ENCODE measurements at regions not wholly inside any gene's neighbourhood (a gene's known extent, or its start where the extent isn't known, plus 50 kb on each side); places are given as distances from the start of the nearest gene placed in this dataset.

DNA sequence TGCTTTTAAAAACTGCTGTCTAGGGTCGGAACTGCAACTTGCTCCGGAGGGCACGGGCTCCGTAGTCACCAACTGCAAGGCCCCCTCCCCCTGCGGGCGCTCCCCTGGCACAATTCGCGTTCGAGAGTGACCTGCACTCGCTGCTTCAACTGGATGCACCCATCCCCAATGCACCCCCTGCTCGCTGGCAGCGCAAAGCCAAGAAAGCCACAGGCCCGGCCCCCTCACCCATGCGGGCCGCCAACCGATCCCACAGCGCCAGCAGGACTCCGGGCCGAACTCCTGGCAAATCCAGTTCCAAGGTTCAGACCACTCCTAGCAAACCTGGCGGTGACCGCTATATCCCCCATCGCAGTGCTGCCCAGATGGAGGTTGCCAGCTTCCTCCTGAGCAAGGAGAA lies 64.2 kb upstream of the GAS1 start:
- intact Hi-C loops (cut with micrococcal nuclease) = no loop called here
- Mint-ChIP-seq H3K27me3 (ENCODE audit: low read depth in 2 of 2) (peaks cover 17 to 29% of the 10 kb centered on the region in 2 donors), H3K4me1 (no peaks in the 10 kb centered on the region), H3K4me3 (no peak overlapping the region), H3K36me3 (no peaks in the 10 kb centered on the region), H3K27ac (no peak overlapping the region), H3K9me3 (no peaks in the 10 kb centered on the region)
- no peaks in the 10 kb centered on the region for H3K9me3 ChIP-seq (ENCODE audit: control insufficient read depth, insufficient read depth, low read length)
- H3K4me3 ChIP-seq (ENCODE audit: low read length) = no peak overlapping the region
- DNase-seq = no peak
- ATAC-seq = no peak
- WGBS (ENCODE audit: insufficient coverage) = 92% methylated on average over 22 of the region's 22 CpGs
- TF ChIP-seq, protein P1, sequence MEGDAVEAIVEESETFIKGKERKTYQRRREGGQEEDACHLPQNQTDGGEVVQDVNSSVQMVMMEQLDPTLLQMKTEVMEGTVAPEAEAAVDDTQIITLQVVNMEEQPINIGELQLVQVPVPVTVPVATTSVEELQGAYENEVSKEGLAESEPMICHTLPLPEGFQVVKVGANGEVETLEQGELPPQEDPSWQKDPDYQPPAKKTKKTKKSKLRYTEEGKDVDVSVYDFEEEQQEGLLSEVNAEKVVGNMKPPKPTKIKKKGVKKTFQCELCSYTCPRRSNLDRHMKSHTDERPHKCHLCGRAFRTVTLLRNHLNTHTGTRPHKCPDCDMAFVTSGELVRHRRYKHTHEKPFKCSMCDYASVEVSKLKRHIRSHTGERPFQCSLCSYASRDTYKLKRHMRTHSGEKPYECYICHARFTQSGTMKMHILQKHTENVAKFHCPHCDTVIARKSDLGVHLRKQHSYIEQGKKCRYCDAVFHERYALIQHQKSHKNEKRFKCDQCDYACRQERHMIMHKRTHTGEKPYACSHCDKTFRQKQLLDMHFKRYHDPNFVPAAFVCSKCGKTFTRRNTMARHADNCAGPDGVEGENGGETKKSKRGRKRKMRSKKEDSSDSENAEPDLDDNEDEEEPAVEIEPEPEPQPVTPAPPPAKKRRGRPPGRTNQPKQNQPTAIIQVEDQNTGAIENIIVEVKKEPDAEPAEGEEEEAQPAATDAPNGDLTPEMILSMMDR (IDR thresholded peaks at IDR 0.05) = no peak
- H3K27ac ChIP-seq (ENCODE audit: low read length) = no peak overlapping the region
- H3K4me1 ChIP-seq (ENCODE audit: control insufficient read depth, insufficient read depth, low read length) = no peaks in the 10 kb centered on the region
- no peaks in the 10 kb centered on the region for H3K27me3 ChIP-seq (ENCODE audit: control insufficient read depth, insufficient read depth, low read length)
- H3K36me3 ChIP-seq (ENCODE audit: control insufficient read depth, insufficient read depth, low read length) = no peaks in the 10 kb centered on the region

GRCh38 chr9:87013490-87013889 lies 66.2 kb upstream of the GAS1 start:
- no peak overlapping the region for H3K4me3 Mint-ChIP-seq
- intact Hi-C loops (cut with micrococcal nuclease) = no loop called here
- H3K27me3 Mint-ChIP-seq (ENCODE audit: low read depth in 2 of 2) = peaks cover 20 to 23% of the 10 kb centered on the region in 2 donors
- no peaks in the 10 kb centered on the region for H3K36me3 Mint-ChIP-seq
- DNase-seq = no peak
- Histone ChIP-seq H3K4me1 (ENCODE audit: control insufficient read depth, insufficient read depth, low read length) (no peaks in the 10 kb centered on the region), H3K9me3 (ENCODE audit: control insufficient read depth, insufficient read depth, low read length) (no peaks in the 10 kb centered on the region), H3K4me3 (ENCODE audit: low read length) (no peak overlapping the region), H3K36me3 (ENCODE audit: control insufficient read depth, insufficient read depth, low read length) (no peaks in the 10 kb centered on the region), H3K27me3 (ENCODE audit: control insufficient read depth, insufficient read depth, low read length) (no peaks in the 10 kb centered on the region), H3K27ac (ENCODE audit: low read length) (no peak overlapping the region)
- WGBS (ENCODE audit: insufficient coverage) = 87% methylated on average over 3 of the region's 3 CpGs
- H3K9me3 Mint-ChIP-seq = no peaks in the 10 kb centered on the region
- no peak overlapping the region for H3K27ac Mint-ChIP-seq
- no peak for ATAC-seq
- no peaks in the 10 kb centered on the region for H3K4me1 Mint-ChIP-seq
- TF ChIP-seq, protein P1 (IDR thresholded peaks at IDR 0.05) = no peak

DNA sequence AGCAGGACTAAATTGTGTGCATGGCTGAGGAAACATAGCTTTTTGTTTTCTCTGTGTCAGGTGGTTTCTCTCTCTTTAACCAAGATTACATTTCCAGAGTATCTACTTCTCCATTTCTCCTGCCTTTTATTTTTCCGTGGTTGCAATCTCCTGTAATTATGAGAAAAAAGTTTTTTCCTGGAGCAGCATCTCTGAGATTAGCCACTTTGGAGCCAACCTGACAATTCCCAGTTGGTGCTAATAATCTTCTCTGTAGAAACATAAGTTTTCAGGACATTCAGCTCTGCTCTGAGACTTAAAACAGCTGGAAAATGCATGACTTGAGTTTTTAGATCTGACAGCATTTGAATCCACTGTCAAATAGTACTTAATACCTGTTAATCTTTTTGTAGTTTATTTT lies 67.1 kb upstream of the GAS1 start:
- Histone ChIP-seq H3K27me3 (ENCODE audit: control insufficient read depth, insufficient read depth, low read length) (no peaks in the 10 kb centered on the region), H3K4me1 (ENCODE audit: control insufficient read depth, insufficient read depth, low read length) (no peaks in the 10 kb centered on the region), H3K36me3 (ENCODE audit: control insufficient read depth, insufficient read depth, low read length) (no peaks in the 10 kb centered on the region), H3K4me3 (ENCODE audit: low read length) (no peak overlapping the region), H3K27ac (ENCODE audit: low read length) (no peak overlapping the region), H3K9me3 (ENCODE audit: control insufficient read depth, insufficient read depth, low read length) (no peaks in the 10 kb centered on the region)
- H3K4me3 Mint-ChIP-seq = no peak overlapping the region
- intact Hi-C loops (cut with micrococcal nuclease) = no loop called here
- no peaks in the 10 kb centered on the region for H3K36me3 Mint-ChIP-seq
- H3K4me1 Mint-ChIP-seq = no peaks in the 10 kb centered on the region
- TF ChIP-seq, protein P1 (IDR thresholded peaks at IDR 0.05) = no peak
- WGBS (ENCODE audit: insufficient coverage) = no CpG with 5 or more reads among the region's 1 CpG
- no peak for ATAC-seq
- no peaks in the 10 kb centered on the region for H3K9me3 Mint-ChIP-seq
- no peak for DNase-seq
- H3K27me3 Mint-ChIP-seq (ENCODE audit: low read depth in 2 of 2) = peaks cover 19 to 20% of the 10 kb centered on the region in 2 donors
- no peak overlapping the region for H3K27ac Mint-ChIP-seq

DNA sequence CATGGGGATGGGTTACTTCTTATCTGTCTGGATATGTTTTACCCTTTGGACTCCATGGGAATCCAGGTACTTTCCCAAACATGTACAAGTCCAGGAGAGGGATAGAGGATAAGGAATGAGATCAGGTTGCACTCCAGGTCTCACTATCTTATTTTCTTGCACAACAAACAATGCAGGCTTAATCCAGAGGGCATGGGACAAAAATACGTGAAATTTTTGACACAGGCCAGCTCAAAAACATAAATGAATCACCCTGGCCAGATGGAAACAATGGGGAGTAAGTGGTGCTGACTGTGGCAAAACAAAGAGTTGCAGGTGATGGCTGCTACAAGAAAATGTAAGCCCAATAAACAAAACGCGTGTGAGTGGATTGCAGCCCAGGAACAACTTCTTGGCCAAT lies 69.4 kb upstream of the GAS1 start:
- Histone ChIP-seq H3K27me3 (ENCODE audit: control insufficient read depth, insufficient read depth, low read length) (no peaks in the 10 kb centered on the region), H3K4me3 (ENCODE audit: low read length) (no peak overlapping the region), H3K9me3 (ENCODE audit: control insufficient read depth, insufficient read depth, low read length) (no peaks in the 10 kb centered on the region), H3K27ac (ENCODE audit: low read length) (no peak overlapping the region), H3K36me3 (ENCODE audit: control insufficient read depth, insufficient read depth, low read length) (no peaks in the 10 kb centered on the region), H3K4me1 (ENCODE audit: control insufficient read depth, insufficient read depth, low read length) (no peaks in the 10 kb centered on the region)
- Mint-ChIP-seq H3K9me3 (no peaks in the 10 kb centered on the region), H3K36me3 (no peaks in the 10 kb centered on the region), H3K4me1 (no peaks in the 10 kb centered on the region), H3K27me3 (ENCODE audit: low read depth in 2 of 2) (peaks cover 14 to 24% of the 10 kb centered on the region in 2 donors), H3K4me3 (no peak overlapping the region), H3K27ac (no peak overlapping the region)
- TF ChIP-seq, protein P1 (IDR thresholded peaks at IDR 0.05) = no peak
- no peak for DNase-seq
- intact Hi-C loops (cut with micrococcal nuclease) = no loop called here
- WGBS (ENCODE audit: insufficient coverage) = 85% methylated on average over 3 of the region's 3 CpGs
- ATAC-seq = no peak
